NCI-H1092 treated with DMSO at 0.1 percent for 48 hours (cell line): ENCODE measurements at regions not wholly inside any gene's neighbourhood (a gene's known extent, or its start where the extent isn't known, plus 50 kb on each side); places are given as distances from the start of the nearest gene placed in this dataset.

Source experiments
- DNase-seq: peaks from one replicate; lab custom pipeline; 2025; lab: John Stamatoyannopoulos, UW

GRCh38 chr18:45168866-45169600 lies 446.2 kb upstream of the SLC14A2 start:
- DNase-seq = no peak

GRCh38 chr18:45169610-45170009 lies 445.7 kb upstream of the SLC14A2 start:
- DNase-seq = no peak

- DNase-seq = no peak
Observed at GRCh38 chr18:45171679-45172191, 443.5 kb upstream of the SLC14A2 start.

GRCh38 chr18:45173327-45173726 lies 441.9 kb upstream of the SLC14A2 start:
- no peak for DNase-seq

- no peak for DNase-seq
Observed at GRCh38 chr18:45173799-45174519, 441.3 kb upstream of the SLC14A2 start.

GRCh38 chr18:45174629-45175136 lies 440.6 kb upstream of the SLC14A2 start:
- no peak for DNase-seq

GRCh38 chr18:45175511-45175910 lies 439.8 kb upstream of the SLC14A2 start:
- no peak for DNase-seq

GRCh38 chr18:45186832-45187231 lies 428.4 kb upstream of the SLC14A2 start:
- no peak for DNase-seq

- no peak for DNase-seq
Observed at GRCh38 chr18:45191795-45192194, 423.5 kb upstream of the SLC14A2 start.

- no peak for DNase-seq
Observed at GRCh38 chr18:45197526-45197970, 417.7 kb upstream of the SLC14A2 start.

- DNase-seq = no peak
Observed at GRCh38 chr18:45198526-45198925, 416.8 kb upstream of the SLC14A2 start.

- DNase-seq = no peak
Observed at GRCh38 chr18:45201029-45201428, 414.2 kb upstream of the SLC14A2 start.

GRCh38 chr18:45201489-45201888 lies 413.8 kb upstream of the SLC14A2 start:
- no peak for DNase-seq

GRCh38 chr18:45202061-45202460 lies 413.2 kb upstream of the SLC14A2 start:
- no peak for DNase-seq

- no peak for DNase-seq
Observed at GRCh38 chr18:45203677-45204076, 411.6 kb upstream of the SLC14A2 start.

- no peak for DNase-seq
Observed at GRCh38 chr18:45207328-45207727, 407.9 kb upstream of the SLC14A2 start.

GRCh38 chr18:45208164-45208563 lies 407.1 kb upstream of the SLC14A2 start:
- DNase-seq = no peak

GRCh38 chr18:45212181-45213039 lies 402.9 kb upstream of the SLC14A2 start:
- DNase-seq = peak; percentile 94

GRCh38 chr18:45213040-45213333 lies 402.3 kb upstream of the SLC14A2 start:
- DNase-seq = no peak

GRCh38 chr18:45218436-45218835 lies 396.8 kb upstream of the SLC14A2 start:
- no peak for DNase-seq

GRCh38 chr18:45221363-45221762 lies 393.9 kb upstream of the SLC14A2 start:
- no peak for DNase-seq

- no peak for DNase-seq
Observed at GRCh38 chr18:45222180-45222579, 393.1 kb upstream of the SLC14A2 start.
